ENCODE measurements at regions not wholly inside any gene's neighbourhood (a gene's known extent, or its start where the extent isn't known, plus 50 kb on each side); places are given as distances from the start of the nearest gene placed in this dataset.

GRCh38 chr14:51436630-51437029 lies 196.6 kb downstream of the TMX1 start:
- Histone ChIP-seq H3K4me3 (no peak overlapping the region), H3K9me3 (no peaks in the 10 kb centered on the region), H3K4me1 (no peaks in the 10 kb centered on the region), H3K27ac (no peak overlapping the region), H3K36me3 (no peaks in the 10 kb centered on the region), H3K27me3 (no peaks in the 10 kb centered on the region)
- 91 to 93% methylated on average over 1 of the region's 1 CpG for WGBS, 2 donors
- TF ChIP-seq EP300 (IDR thresholded peaks at IDR 0.05) (no peak), POLR2A (IDR thresholded peaks at IDR 0.05) (no peak), POLR2AphosphoS5 (IDR thresholded peaks at IDR 0.05) (no peak)
- TF ChIP-seq, protein P1, sequence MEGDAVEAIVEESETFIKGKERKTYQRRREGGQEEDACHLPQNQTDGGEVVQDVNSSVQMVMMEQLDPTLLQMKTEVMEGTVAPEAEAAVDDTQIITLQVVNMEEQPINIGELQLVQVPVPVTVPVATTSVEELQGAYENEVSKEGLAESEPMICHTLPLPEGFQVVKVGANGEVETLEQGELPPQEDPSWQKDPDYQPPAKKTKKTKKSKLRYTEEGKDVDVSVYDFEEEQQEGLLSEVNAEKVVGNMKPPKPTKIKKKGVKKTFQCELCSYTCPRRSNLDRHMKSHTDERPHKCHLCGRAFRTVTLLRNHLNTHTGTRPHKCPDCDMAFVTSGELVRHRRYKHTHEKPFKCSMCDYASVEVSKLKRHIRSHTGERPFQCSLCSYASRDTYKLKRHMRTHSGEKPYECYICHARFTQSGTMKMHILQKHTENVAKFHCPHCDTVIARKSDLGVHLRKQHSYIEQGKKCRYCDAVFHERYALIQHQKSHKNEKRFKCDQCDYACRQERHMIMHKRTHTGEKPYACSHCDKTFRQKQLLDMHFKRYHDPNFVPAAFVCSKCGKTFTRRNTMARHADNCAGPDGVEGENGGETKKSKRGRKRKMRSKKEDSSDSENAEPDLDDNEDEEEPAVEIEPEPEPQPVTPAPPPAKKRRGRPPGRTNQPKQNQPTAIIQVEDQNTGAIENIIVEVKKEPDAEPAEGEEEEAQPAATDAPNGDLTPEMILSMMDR (IDR thresholded peaks at IDR 0.05) = no peak
- DNase-seq = no peak
- intact Hi-C loops (cut with DNase I) = no loop called here

DNA sequence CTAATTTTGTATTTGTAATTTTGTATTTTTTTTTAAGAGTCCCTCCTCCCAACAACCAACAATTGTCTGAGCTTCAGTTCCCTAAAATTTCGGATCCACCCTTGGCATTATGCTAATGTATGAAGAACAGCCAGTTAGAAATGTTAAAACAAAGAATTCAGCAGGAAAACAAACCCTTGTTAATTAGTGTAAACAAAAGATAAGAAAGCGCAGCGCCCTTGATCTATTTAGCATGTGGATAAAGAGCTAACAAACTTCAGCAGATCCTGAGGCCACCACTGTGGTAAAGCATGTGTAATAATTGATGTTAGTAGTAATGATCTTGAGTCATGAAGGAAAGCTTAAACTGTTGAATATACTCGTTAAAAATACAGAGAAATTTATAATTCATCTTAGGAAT lies 199.8 kb downstream of the TMX1 start:
- 12 to 41% methylated on average over 4 of the region's 4 CpGs for WGBS, 2 donors
- no peak for DNase-seq
- no peak for TF ChIP-seq POLR2AphosphoS5 (IDR thresholded peaks at IDR 0.05)
- TF ChIP-seq POLR2A (IDR thresholded peaks at IDR 0.05) = no peak
- no peak for TF ChIP-seq EP300 (IDR thresholded peaks at IDR 0.05)
- TF ChIP-seq, protein P1 (IDR thresholded peaks at IDR 0.05) = no peak

GRCh38 chr14:51441001-51441400 lies 201.0 kb downstream of the TMX1 start:
- Histone ChIP-seq H3K4me3 (no peak overlapping the region), H3K36me3 (no peaks in the 10 kb centered on the region), H3K27me3 (no peaks in the 10 kb centered on the region), H3K4me1 (peaks cover 0 to 19% (median 16%) of the 10 kb centered on the region in 4 donors), H3K9me3 (no peaks in the 10 kb centered on the region), H3K27ac (no peak overlapping the region)
- no peak for TF ChIP-seq POLR2AphosphoS5 (IDR thresholded peaks at IDR 0.05)
- TF ChIP-seq, protein P1 (IDR thresholded peaks at IDR 0.05) = no peak
- TF ChIP-seq POLR2A (IDR thresholded peaks at IDR 0.05) = no peak
- no peak for TF ChIP-seq EP300 (IDR thresholded peaks at IDR 0.05)
- no peak for DNase-seq
- WGBS, 2 donors = 46 to 87% methylated on average over 2 of the region's 2 CpGs
- intact Hi-C loops (cut with DNase I) = no loop called here

More for the DNA sequence above, 199.8 kb downstream of the TMX1 start:
- Histone ChIP-seq H3K4me1 (peaks cover 0 to 19% (median 16%) of the 10 kb centered on the region in 4 donors), H3K9me3 (no peaks in the 10 kb centered on the region), H3K36me3 (no peaks in the 10 kb centered on the region), H3K4me3 (no peak overlapping the region), H3K27me3 (no peaks in the 10 kb centered on the region), H3K27ac (no peak overlapping the region)
- intact Hi-C loops (cut with DNase I) = no loop called here

GRCh38 chr14:51442513-51443175 lies 202.6 kb downstream of the TMX1 start:
- Histone ChIP-seq H3K27me3 (no peaks in the 10 kb centered on the region), H3K4me3 (no peak overlapping the region), H3K36me3 (no peaks in the 10 kb centered on the region), H3K4me1 (peaks cover 0 to 19% (median 16%) of the 10 kb centered on the region in 4 donors), H3K9me3 (no peaks in the 10 kb centered on the region), H3K27ac (peak overlapping the region in 2 of 4 donors; percentile 30 to 58)
- TF ChIP-seq EP300 (IDR thresholded peaks at IDR 0.05) (no peak), POLR2A (IDR thresholded peaks at IDR 0.05) (no peak), POLR2AphosphoS5 (IDR thresholded peaks at IDR 0.05) (peak in 1 of 4 donors; percentile 14)
- TF ChIP-seq, protein P1 (IDR thresholded peaks at IDR 0.05) = no peak
- no peak for DNase-seq
- intact Hi-C loops (cut with DNase I) = no loop called here
- 62 to 74% methylated on average over 2 of the region's 2 CpGs for WGBS, 2 donors

Measured in sigmoid colon (tissue), 6 donors.